ENCODE measurements at regions not wholly inside any gene's neighbourhood (a gene's known extent, or its start where the extent isn't known, plus 50 kb on each side); places are given as distances from the start of the nearest gene placed in this dataset.

- no peak overlapping the region for H3K4me3 Mint-ChIP-seq
- no peak for DNase-seq
- H3K36me3 Mint-ChIP-seq (ENCODE audit: low read depth): no peaks in the 10 kb centered on the region
- no peaks in the 10 kb centered on the region for H3K9me3 Mint-ChIP-seq
- H3K27ac Mint-ChIP-seq: no peak overlapping the region
- CTCF ChIA-PET: no interaction called here
- POLR2A ChIA-PET: no interaction called here
- peaks cover 24% of the 10 kb centered on the region for H3K27me3 Mint-ChIP-seq
- H3K4me1 Mint-ChIP-seq: no peaks in the 10 kb centered on the region
Observed at GRCh38 chr17:62875296-62875695, 67.2 kb upstream of the MARCHF10 start.

GRCh38 chr17:62871291-62871690 lies 63.2 kb upstream of the MARCHF10 start:
- no peaks in the 10 kb centered on the region for H3K9me3 Mint-ChIP-seq
- no peak for DNase-seq
- no peaks in the 10 kb centered on the region for H3K36me3 Mint-ChIP-seq (ENCODE audit: low read depth)
- H3K4me1 Mint-ChIP-seq: no peaks in the 10 kb centered on the region
- POLR2A ChIA-PET: no interaction called here
- CTCF ChIA-PET: no interaction called here
- no peak overlapping the region for H3K4me3 Mint-ChIP-seq
- peaks cover 23% of the 10 kb centered on the region for H3K27me3 Mint-ChIP-seq
- no peak overlapping the region for H3K27ac Mint-ChIP-seq

GRCh38 chr17:62870552-62870971 lies 62.4 kb upstream of the MARCHF10 start:
- Mint-ChIP-seq H3K36me3 (ENCODE audit: low read depth) (no peaks in the 10 kb centered on the region), H3K27ac (no peak overlapping the region), H3K4me1 (no peaks in the 10 kb centered on the region), H3K4me3 (no peak overlapping the region), H3K9me3 (no peaks in the 10 kb centered on the region), H3K27me3 (peaks cover 19% of the 10 kb centered on the region)
- POLR2A ChIA-PET: no interaction called here
- CTCF ChIA-PET: no interaction called here
- no peak for DNase-seq

- DNase-seq: no peak
- CTCF ChIA-PET: no interaction called here
- Mint-ChIP-seq H3K27me3 (peaks cover 16% of the 10 kb centered on the region), H3K9me3 (no peaks in the 10 kb centered on the region), H3K4me3 (no peak overlapping the region), H3K27ac (no peak overlapping the region), H3K4me1 (no peaks in the 10 kb centered on the region), H3K36me3 (ENCODE audit: low read depth) (no peaks in the 10 kb centered on the region)
- POLR2A ChIA-PET: no interaction called here
Observed at GRCh38 chr17:62870030-62870541, 62.0 kb upstream of the MARCHF10 start.

GRCh38 chr17:62868723-62869122 lies 60.6 kb upstream of the MARCHF10 start:
- no peak overlapping the region for H3K4me3 Mint-ChIP-seq
- no peak for DNase-seq
- H3K27me3 Mint-ChIP-seq: peaks cover 10% of the 10 kb centered on the region
- ChIA-PET CTCF (no interaction called here), POLR2A (no interaction called here)
- H3K27ac Mint-ChIP-seq: no peak overlapping the region
- H3K9me3 Mint-ChIP-seq: no peaks in the 10 kb centered on the region
- no peaks in the 10 kb centered on the region for H3K4me1 Mint-ChIP-seq
- H3K36me3 Mint-ChIP-seq (ENCODE audit: low read depth): no peaks in the 10 kb centered on the region

GRCh38 chr17:62868008-62868407 lies 59.9 kb upstream of the MARCHF10 start:
- no peaks in the 10 kb centered on the region for H3K4me1 Mint-ChIP-seq
- CTCF ChIA-PET: no interaction called here

GRCh38 chr17:62867303-62867702 lies 59.2 kb upstream of the MARCHF10 start:
- DNase-seq: no peak
- ChIA-PET CTCF (no interaction called here), POLR2A (no interaction called here)
- H3K9me3 Mint-ChIP-seq: no peaks in the 10 kb centered on the region
- H3K27ac Mint-ChIP-seq: no peak overlapping the region
- H3K36me3 Mint-ChIP-seq (ENCODE audit: low read depth): no peaks in the 10 kb centered on the region
- no peaks in the 10 kb centered on the region for H3K4me1 Mint-ChIP-seq
- peaks cover 10% of the 10 kb centered on the region for H3K27me3 Mint-ChIP-seq
- no peak overlapping the region for H3K4me3 Mint-ChIP-seq

More at GRCh38 chr17:62868008-62868407, 59.9 kb upstream of the MARCHF10 start:
- no peak overlapping the region for H3K4me3 Mint-ChIP-seq
- no peaks in the 10 kb centered on the region for H3K9me3 Mint-ChIP-seq
- POLR2A ChIA-PET: no interaction called here
- peaks cover 10% of the 10 kb centered on the region for H3K27me3 Mint-ChIP-seq
- no peak for DNase-seq
- H3K36me3 Mint-ChIP-seq (ENCODE audit: low read depth): no peaks in the 10 kb centered on the region
- no peak overlapping the region for H3K27ac Mint-ChIP-seq

GRCh38 chr17:62866471-62866870 lies 58.4 kb upstream of the MARCHF10 start:
- H3K4me1 Mint-ChIP-seq: no peaks in the 10 kb centered on the region
- no peaks in the 10 kb centered on the region for H3K36me3 Mint-ChIP-seq (ENCODE audit: low read depth)
- ChIA-PET POLR2A (no interaction called here), CTCF (no interaction called here)
- H3K27me3 Mint-ChIP-seq: peaks cover 17% of the 10 kb centered on the region
- no peak for DNase-seq
- H3K9me3 Mint-ChIP-seq: no peaks in the 10 kb centered on the region
- H3K27ac Mint-ChIP-seq: no peak overlapping the region
- no peak overlapping the region for H3K4me3 Mint-ChIP-seq

GRCh38 chr17:62865586-62865985 lies 57.5 kb upstream of the MARCHF10 start:
- DNase-seq: no peak
- Mint-ChIP-seq H3K36me3 (ENCODE audit: low read depth) (no peaks in the 10 kb centered on the region), H3K27ac (no peak overlapping the region), H3K9me3 (no peaks in the 10 kb centered on the region), H3K27me3 (peaks cover 16% of the 10 kb centered on the region), H3K4me1 (no peaks in the 10 kb centered on the region), H3K4me3 (no peak overlapping the region)
- ChIA-PET CTCF (no interaction called here), POLR2A (no interaction called here)

- Mint-ChIP-seq H3K4me1 (no peaks in the 10 kb centered on the region), H3K27me3 (peaks cover 12% of the 10 kb centered on the region), H3K27ac (no peak overlapping the region), H3K36me3 (ENCODE audit: low read depth) (no peaks in the 10 kb centered on the region), H3K4me3 (no peak overlapping the region), H3K9me3 (no peaks in the 10 kb centered on the region)
- POLR2A ChIA-PET: no interaction called here
- CTCF ChIA-PET: no interaction called here
- DNase-seq: no peak
Observed at GRCh38 chr17:62862251-62862650, 54.1 kb upstream of the MARCHF10 start.

GRCh38 chr17:62860962-62861873 lies 53.1 kb upstream of the MARCHF10 start:
- DNase-seq: no peak
- ChIA-PET POLR2A (no interaction called here), CTCF (no interaction called here)
- Mint-ChIP-seq H3K4me3 (no peak overlapping the region), H3K36me3 (ENCODE audit: low read depth) (no peaks in the 10 kb centered on the region), H3K27ac (no peak overlapping the region), H3K9me3 (no peaks in the 10 kb centered on the region), H3K4me1 (no peaks in the 10 kb centered on the region), H3K27me3 (peaks cover 9% of the 10 kb centered on the region)

- H3K9me3 Mint-ChIP-seq: no peaks in the 10 kb centered on the region
- CTCF ChIA-PET: no interaction called here
- no peak overlapping the region for H3K4me3 Mint-ChIP-seq
- POLR2A ChIA-PET: no interaction called here
- peaks cover 18% of the 10 kb centered on the region for H3K27me3 Mint-ChIP-seq
- no peaks in the 10 kb centered on the region for H3K36me3 Mint-ChIP-seq (ENCODE audit: low read depth)
- no peak overlapping the region for H3K27ac Mint-ChIP-seq
- H3K4me1 Mint-ChIP-seq: no peaks in the 10 kb centered on the region
- DNase-seq: no peak
Observed at GRCh38 chr17:62859146-62859545, 51.0 kb upstream of the MARCHF10 start.

All from activated CD4-positive, alpha-beta memory T cell treated with anti-CD3 and anti-CD28 coated beads, Interleukin-2, amount 10 ng/mL, durations not matched to agents 7 days and 5 days (primary cell).